GM19035 (cell line): ENCODE measurements at regions not wholly inside any gene's neighbourhood (a gene's known extent, or its start where the extent isn't known, plus 50 kb on each side); places are given as distances from the start of the nearest gene placed in this dataset.
A peak's percentile ranks its signal among the peaks of the same experiment; 100 is the strongest.
"Not testable (repeated sequence)": the region's sequence is repeated elsewhere in the genome, so short reads cannot be mapped to it uniquely, and the experiment has no call there.

Experiments used
- ATAC-seq: cut with Tn5 transposase; IDR thresholded peaks from one replicate; pipeline ENCODE4 v1.9.1; 2021; ENCODE audit not compliant: unreplicated experiment

DNA sequence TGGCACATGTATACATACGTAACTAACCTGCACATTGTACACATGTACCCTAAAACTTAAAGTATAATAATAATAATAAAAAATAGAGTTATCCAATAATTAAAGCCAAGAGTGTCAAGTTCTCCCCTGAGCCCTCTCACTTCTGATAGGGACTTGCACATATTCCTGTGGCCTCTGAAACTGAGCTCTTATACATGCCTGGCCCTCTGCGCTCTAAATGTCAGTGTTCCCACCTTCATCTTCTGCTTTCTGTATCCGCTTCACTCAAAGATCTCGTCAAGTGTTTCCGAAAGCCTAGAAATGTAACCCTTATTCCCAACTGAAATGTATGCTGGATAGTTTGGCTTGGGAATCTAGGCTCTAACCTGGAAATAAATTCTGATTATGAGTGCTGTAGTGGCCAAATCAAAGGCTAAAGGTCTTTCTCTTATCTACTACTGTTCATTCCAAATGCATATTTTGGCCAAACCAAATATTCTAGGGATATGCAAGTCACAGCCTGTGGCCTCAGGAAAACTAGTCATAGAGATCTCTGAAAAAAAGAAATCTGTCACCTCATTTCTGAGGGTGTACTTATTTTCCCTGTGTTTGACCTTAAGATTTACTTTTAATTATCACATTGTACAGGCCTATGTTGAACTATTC lies 99.5 kb upstream of the LYPLAL1 start:
- no peak for ATAC-seq

DNA sequence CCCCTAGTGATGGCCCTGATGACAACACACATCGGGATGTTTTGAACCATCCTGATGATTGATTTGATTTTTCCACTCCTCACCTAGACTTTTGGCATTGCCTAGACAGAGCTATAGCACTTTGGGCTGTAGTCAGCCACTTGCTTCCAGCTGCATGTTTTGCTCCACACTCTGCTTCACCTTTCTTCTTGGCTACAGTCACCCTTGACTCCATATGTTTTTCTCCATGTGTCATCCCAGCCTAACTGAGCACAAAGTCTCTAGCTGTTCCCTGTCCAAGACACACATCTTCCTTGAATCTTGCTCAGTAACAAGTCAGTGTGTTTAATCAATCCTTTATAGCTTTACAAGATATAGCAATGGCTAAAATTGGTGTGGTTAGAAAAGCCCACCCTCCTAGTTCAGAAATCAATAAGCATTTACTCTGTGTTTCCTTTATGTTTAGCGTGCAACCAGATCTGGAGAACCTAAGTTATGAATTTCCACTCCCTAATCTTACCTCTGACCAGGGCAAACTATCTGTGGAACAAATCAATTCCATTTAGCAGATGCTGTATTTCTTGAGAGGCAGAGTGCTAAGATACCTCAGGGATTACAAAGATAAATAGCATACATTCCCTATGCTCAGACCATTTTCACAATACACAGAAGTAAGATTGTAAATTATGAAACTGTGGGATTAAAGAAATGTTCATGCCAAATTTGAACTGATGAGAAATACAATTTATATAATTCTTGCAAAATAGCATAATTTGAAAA lies 98.4 kb upstream of the LYPLAL1 start:
- ATAC-seq, result no peak

DNA sequence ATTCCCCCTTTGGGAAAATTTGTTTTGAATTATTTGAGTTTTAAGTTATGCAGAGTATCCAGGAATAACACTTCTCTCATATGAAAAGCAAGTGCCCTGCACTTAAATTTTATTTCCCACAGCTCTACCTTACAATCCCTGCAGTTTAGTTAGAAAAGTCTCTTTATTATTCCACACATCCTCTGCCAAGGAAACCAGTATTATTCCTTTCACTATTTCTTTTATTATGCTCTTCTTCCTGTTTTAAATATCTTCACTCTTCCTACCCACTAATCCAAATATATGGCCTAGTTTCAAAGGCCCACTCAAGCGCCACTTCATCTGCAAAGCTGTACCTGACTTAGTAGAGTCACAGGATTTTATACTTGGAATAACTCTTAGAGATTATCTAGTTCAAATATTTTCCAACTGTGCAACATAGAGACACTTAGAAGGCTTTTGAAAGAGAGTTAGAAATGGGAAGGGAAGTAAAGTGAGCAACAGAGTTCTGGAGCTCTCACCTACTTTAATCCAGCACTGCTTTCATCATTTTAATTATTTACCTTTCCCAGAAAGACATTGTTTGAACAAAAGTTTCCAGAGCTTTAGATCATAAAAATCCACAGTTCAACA lies 97.2 kb upstream of the LYPLAL1 start:
- no peak for ATAC-seq

DNA sequence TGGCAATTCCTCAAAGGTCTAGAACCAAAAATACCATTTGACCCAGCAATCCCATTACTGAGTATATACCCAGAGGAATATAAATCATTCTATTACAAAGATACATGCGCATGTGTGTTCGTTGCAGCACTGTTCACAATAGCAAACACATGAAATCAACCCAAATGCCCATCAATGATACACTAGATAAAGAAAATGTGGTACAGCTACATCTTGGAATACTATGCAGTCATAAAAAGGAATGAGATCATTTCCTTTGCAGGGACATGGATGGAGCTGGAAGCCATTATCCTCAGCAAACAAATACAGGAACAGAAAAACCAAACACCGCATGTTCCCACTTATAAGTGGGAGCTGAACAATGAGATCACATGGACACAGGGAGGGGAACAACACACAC lies 95.9 kb upstream of the LYPLAL1 start:
- not testable (repeated sequence) for ATAC-seq

DNA sequence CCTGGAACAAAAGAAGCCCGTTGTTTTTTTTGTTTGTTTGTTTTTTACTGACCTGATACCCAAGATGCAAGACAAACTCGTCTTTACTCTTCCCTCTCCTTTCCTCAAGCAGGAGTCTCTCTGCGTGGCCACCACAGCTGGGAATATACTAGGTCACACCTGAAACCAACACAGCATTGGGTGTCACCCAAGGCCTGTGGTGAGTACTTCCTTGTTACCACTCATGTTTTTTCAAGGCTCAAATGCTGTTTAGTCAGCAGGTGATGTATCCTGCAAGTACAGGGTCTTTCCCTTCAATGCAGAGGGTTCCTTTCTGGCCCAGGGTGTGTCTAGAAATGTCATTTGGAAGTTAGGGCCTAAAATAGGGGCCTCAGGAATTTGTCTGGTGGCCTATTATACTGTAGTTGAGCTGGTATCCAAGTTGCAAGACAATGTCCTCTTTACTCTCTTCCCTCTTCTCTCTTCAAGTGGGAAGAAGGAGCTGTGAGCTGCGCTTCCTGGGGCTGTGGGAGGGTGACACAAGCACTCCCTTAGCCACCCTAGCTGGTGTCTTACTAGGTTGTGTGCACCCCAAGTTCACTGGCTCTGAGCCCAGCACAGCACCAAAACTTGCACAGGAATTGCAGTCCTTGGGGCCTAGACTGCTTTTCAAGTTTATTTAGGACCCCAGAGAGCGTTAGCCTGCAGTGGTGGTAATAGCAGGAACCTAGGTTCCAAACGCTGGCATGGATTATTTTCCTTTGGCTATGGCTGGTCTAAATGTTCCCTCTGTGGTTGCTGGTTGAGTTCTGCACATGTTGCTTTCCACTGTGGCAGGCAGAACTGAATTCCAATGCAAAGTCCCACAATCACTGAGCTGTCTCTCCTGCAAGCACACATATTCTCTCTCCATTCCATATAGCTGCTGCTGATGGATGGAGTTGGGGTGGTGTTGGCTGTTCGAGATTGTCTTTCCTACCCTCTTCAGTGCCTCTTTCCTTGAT lies 91.4 kb upstream of the LYPLAL1 start:
- no peak for ATAC-seq

DNA sequence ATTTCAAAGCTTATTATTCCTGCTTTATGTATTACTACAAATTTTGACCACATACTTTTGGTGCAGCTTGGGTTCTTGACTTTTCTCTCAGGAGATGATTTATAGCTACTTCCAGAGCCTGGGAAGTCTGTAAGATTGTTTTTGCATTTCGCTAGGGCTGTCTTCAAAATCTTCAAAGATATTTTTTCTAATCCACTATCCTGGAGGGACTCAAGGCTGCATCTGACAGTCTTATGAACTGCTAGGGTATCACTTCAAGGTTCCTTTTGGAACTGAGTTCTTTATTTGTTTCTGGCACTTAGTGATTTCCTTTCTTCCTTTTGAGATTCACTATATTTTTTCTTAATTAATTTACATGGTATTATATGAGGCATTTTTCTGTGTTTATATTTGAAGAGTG lies 90.0 kb upstream of the LYPLAL1 start:
- ATAC-seq, result no peak

DNA sequence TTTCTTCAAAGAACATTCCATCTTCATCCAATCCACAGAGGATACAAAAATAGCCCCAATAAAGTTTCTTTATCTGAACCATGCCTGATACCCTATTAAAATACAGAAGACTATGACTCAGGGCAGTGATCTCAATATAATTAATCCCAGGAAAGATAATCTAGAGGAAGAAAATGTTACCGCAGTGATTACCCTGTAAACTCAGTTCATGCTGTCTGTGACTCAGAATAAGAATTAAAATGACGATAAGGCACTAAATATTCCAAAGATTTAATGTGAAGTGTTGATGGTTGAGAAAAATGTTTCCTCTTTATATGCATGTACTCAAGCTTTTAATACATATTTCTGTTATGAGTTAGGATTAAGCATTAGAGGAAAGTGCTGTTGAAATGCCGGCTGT lies 88.6 kb upstream of the LYPLAL1 start:
- ATAC-seq, result no peak

DNA sequence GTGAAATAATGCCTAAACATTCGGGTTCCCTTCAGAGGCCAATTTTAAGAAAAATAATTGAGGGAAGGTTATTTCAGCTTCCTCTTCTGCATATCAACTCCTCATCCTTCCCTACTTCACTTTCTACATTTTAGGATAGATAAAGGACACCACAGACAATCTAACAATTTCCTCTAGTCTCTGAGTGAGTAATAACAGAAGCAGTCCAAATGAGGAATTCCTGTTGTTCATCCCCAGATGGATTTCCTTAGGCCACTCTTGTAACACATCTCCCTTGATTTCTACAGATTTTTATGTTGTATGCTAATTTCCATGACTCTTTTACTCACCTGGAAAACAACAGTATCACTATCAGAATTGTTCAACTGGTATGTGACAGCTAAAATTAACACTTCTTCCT lies 87.7 kb upstream of the LYPLAL1 start:
- ATAC-seq, result no peak

DNA sequence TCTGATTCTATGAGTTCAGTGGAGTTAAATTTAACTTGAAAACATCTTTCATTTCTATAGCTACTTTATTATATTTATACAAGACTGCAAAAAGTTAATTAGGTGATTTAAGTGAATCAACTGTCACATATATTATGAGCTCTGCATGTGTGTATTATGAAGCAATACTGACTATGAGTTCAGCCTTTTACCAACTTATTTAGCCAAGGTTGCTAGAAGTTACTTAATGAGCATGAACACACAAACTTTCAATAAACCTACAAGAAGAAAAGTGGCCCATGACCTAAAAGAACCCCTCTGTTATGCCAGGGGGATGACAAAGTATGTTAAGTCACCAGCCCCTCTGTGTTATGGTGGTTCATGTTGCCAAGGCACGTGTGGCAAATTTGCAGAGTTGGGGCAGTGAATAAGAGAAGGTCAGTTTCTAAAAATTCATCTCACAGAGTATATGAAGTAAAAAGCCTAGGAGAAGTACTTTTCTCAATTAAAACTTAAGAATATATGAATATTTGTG lies 86.7 kb upstream of the LYPLAL1 start:
- no peak for ATAC-seq

DNA sequence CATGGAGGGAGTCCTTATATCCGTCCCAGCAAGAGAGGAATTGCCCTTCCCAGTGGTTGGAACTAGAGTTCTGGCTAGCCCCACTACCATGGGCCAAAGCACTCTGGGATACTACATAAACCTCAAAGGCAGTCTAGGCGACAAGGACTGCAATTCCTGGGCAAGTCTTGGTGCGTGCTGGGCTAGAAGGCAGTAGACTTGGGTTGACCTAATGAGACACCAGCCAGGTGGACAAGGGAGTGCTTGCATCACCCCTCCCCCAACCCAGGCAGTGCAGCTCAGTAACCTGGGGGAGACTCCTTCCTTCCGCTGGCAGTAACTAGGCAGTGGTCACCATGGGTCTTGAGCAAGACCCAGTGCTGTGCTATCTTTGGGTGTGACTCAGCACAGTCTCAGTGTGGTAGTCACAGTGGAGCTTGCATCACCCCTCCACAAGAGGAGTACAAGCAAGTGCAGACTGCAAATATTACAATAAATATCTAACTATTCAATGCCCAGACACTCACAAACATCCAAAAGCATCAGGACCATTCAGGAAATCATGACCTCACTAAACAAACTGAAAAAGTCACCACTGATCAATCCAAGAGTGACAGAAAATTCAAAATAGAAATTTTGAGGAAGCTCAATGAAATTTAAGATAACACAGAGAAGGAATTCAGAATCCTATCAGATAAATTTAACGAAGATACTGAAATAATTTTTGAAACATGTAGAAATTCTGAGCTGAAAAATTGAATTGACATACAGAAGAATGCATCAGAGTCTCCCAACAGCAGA lies 84.7 kb upstream of the LYPLAL1 start:
- peak; percentile 62 for ATAC-seq

DNA sequence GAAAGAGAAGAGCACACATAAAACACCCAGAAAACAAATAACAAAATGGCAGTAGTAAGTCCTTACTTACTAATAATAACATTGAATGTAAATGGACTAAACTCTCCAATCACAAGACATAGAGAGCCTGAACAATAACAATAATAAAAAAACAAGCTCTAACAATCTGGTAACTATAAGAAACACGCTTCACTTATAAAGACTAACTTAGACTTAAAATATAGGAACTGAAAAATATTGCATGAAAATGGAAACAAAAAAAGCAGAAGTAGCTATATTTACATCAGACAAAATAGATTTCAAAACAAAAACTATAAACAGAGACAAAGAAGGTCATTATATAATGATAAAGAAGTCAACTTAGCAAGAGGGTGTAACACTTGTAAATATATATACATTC lies 83.1 kb upstream of the LYPLAL1 start:
- peak; percentile 91 for ATAC-seq

DNA sequence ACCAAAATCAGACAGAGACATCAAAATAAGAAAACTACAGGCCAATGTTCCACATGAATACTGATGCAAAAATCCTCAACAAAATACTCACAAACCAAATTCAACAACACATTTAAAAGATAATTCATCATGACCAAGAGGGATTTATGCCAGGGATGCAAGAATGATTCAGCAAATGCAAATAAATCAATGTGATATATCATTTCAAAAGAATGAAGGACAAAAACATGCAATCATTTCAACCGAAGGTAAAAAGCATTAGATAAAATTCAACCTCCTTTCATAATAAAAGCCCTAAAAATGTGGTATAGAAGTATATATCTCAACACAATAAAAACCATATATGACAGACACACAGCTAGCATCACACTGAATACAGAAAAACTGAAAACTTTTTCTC lies 81.5 kb upstream of the LYPLAL1 start:
- no peak for ATAC-seq

DNA sequence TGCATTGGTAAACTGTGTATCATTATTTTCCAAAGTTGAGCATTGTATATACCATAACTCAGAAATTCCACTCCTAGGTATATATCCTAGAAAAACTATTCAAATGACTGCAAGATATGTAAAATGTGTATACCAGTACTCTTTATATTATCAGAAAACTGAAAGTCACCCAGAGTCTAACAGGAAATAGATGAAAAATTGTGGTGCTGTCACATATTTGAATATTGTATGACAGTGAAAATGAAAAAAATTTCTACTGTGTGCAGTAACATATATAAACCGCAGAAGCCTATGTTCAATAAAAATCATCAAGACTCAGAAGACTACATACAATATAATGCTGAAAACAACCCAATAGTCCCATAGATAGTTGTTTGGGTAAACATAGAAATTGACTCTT lies 74.4 kb upstream of the LYPLAL1 start:
- ATAC-seq, result peak; percentile 72

DNA sequence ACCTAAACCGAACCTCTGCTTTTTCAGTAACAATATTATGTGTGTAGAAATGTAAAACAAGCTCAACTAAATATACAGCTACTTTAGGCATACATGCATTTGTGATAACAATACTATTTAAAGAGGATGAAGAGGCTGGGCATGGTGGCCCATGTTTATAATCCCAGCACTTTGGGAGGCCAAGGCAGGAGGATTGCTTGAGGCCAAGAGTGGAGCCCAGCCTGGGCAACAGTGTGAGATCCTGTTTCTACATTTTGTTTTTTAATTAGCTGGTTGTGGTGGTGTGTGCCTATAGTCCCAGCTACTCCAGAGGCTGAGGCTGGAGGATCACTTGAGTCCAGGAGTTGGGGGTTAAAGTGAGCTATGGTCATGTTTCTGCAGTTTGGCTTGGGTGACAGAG lies 73.6 kb upstream of the LYPLAL1 start:
- ATAC-seq, result no peak

DNA sequence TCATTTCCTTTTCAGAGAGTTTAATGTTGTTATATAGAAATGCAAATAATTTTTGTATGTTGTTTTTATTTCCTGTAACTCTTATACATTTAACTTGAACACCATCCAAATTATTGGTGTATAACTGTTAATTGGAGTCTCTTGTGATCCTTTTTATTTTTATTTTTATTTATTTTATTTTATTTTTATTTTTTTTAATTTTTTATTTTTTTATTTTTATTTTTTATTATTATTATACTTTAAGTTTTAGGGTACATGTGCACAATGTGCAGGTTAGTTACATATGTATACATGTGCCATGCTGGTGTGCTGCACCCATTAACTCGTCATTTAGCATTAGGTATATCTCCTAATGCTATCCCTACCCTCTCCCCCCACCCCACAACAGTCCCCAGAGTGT lies 71.2 kb upstream of the LYPLAL1 start:
- ATAC-seq, result not testable (repeated sequence)

DNA sequence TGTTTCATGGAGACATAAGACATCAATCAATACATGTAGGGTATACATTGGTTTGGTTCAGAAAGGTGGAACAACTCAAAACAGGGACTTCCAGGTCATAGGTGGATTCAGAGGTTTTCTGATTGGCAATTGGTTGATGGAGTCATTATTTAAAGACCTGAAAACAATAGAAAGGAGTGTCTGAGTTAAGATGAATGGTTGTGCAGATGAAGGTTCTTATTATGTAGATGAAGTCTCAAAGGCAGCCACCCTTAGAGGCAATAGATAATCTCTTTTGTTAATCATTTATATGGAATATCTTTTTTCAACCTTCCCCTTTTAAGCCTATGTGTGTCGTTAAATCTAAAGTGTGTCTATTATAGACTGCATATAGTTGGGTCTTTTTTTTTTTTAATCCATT lies 67.8 kb upstream of the LYPLAL1 start:
- ATAC-seq, result no peak

DNA sequence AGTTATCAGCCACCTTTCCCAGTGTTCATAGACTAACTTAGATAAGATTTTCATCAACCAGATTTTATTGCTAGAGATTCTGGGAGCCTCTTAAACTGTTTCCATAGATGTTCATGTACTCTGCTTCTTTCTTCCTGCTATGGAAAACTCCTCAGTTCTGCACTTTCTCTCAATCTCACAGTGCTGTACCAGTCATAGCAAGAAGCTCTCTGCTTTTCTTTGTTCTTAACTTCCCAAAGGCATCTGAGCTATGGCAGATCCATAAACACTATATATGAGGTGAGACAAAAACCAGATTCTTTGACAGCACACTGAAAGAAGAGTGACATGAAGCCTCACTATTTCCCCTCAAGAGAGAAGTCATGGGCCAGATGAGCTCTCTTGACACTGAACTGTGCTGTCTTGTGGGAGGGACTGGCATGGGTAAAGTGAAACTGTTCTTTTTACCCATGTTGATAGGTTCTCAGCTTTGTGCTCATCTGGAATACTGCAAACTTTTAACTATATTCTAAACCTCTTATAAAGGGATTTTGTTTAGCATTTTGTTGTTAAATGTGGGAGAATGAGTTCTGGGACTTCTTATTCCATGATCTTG lies 64.2 kb upstream of the LYPLAL1 start:
- ATAC-seq, result no peak

DNA sequence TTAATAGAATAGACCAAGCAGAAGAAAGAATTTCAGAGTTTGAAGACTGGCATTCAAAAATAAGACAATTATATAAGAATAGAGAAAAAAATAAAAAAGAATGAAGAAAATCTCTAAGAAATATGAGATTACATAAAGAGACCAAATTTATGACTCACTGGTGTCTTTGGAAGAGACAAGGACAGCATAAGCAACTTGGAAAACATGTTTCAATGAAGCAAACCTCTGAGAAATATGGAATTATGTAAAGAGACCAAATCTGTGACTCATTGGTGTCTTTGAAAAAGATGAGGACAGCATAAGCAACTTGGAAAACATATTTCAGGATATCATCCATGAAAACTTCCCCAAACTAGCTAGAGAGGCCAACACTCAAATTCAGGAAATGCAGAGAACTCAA lies 60.4 kb upstream of the LYPLAL1 start:
- no peak for ATAC-seq

DNA sequence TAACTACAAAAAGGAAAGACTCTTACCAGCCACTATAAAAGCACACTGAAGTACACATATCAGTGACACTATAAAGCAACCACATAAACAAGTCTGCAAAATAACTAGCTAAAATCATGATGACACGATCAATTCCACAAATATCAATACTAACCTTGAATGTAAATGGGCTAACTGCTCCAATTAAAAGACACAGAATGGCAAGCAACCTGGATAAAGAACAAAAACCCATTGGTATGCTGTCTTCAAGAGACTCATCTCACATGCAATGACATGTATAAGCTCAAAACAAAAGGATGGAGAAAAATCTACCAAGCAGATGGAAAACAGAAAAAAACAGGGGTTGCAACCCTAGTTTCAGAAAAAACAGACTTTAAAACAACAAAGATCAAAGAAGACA lies 59.7 kb upstream of the LYPLAL1 start:
- ATAC-seq, result no peak

DNA sequence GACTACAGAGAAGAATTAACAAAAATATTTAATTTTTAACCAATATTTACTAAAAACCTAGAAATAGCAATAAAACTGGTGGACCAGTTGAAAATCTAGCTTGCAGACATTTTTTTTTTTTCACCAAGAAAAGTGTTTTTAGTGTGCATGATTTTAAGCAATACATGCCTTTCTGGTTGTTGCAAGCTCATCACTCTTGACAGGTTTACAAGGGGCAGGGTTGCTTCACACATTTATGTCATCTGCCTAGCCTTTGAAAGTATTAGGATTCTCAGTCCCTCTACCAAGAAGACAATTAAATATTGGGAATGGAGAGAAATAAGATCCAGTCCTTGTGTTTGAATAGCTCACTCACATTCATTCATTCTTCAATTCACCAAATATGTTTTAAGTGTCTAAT lies 53.8 kb upstream of the LYPLAL1 start:
- ATAC-seq, result no peak
